Nephron progenitor cell (in vitro differentiated cells): ENCODE measurements at regions not wholly inside any gene's neighbourhood (a gene's known extent, or its start where the extent isn't known, plus 50 kb on each side); places are given as distances from the start of the nearest gene placed in this dataset.
"Not testable (repeated sequence)": the region's sequence is repeated elsewhere in the genome, so short reads cannot be mapped to it uniquely, and the experiment has no call there.

ENCODE experiments used
- DNase-seq: peaks from one replicate; pipeline ENCODE4 v3.0.0; 2021
- H3K27ac Mint-ChIP-seq: 2 replicates; pipeline ENCODE4 v1.8.0; 2021; ENCODE audit warnings: mild to moderate bottlenecking, moderate library complexity, mixed read lengths
- H3K27me3 Mint-ChIP-seq: 2 replicates; pipeline ENCODE4 v1.8.0; 2021; ENCODE audit warnings: mild to moderate bottlenecking, low read depth, mixed read lengths; ENCODE audit not compliant: poor library complexity
- H3K36me3 Mint-ChIP-seq: 2 replicates; pipeline ENCODE4 v1.8.0; 2021; ENCODE audit warnings: low read depth, mixed read lengths
- H3K4me1 Mint-ChIP-seq: 2 replicates; pipeline ENCODE4 v1.8.0; 2021; ENCODE audit warnings: mixed read lengths
- H3K4me3 Mint-ChIP-seq: 2 replicates; pipeline ENCODE4 v1.8.0; 2021; ENCODE audit warnings: mild to moderate bottlenecking, moderate library complexity, mixed read lengths
- H3K9me3 Mint-ChIP-seq: 2 replicates; pipeline ENCODE4 v1.8.0; 2021; ENCODE audit warnings: mild to moderate bottlenecking, moderate library complexity, mixed read lengths
- CTCF ChIP-seq: fragments of 200-600 bp; sonication (generic); IDR thresholded peaks from 2 replicates; pipeline ENCODE4 v1.5.0; 2021; ENCODE audit warnings: antibody characterized with exemption

GRCh38 chr7:150003304-150003810 lies 129.6 kb downstream of the ATP6V0E2 start:
- H3K4me1 Mint-ChIP-seq = no peaks in the 10 kb centered on the region
- no peak overlapping the region for H3K27ac Mint-ChIP-seq
- no peaks in the 10 kb centered on the region for H3K27me3 Mint-ChIP-seq
- no peaks in the 10 kb centered on the region for H3K36me3 Mint-ChIP-seq
- no peak for DNase-seq
- H3K4me3 Mint-ChIP-seq = no peak overlapping the region
- no peak for TF ChIP-seq CTCF
- H3K9me3 Mint-ChIP-seq = no peaks in the 10 kb centered on the region

GRCh38 chr7:150003973-150004372 lies 130.2 kb downstream of the ATP6V0E2 start:
- not testable (repeated sequence) for H3K4me3 Mint-ChIP-seq, DNase-seq, H3K27me3 Mint-ChIP-seq, H3K9me3 Mint-ChIP-seq, H3K36me3 Mint-ChIP-seq, H3K27ac Mint-ChIP-seq, H3K4me1 Mint-ChIP-seq

GRCh38 chr7:150004843-150005242 lies 131.1 kb downstream of the ATP6V0E2 start:
- not testable (repeated sequence) for DNase-seq, H3K27me3 Mint-ChIP-seq, H3K27ac Mint-ChIP-seq, H3K4me3 Mint-ChIP-seq, H3K36me3 Mint-ChIP-seq, H3K4me1 Mint-ChIP-seq, H3K9me3 Mint-ChIP-seq

GRCh38 chr7:150009620-150010303 lies 136.0 kb downstream of the ATP6V0E2 start:
- not testable (repeated sequence) for H3K36me3 Mint-ChIP-seq, H3K9me3 Mint-ChIP-seq, H3K27me3 Mint-ChIP-seq, DNase-seq, H3K4me3 Mint-ChIP-seq, H3K4me1 Mint-ChIP-seq, H3K27ac Mint-ChIP-seq

- not testable (repeated sequence) for H3K27ac Mint-ChIP-seq, H3K4me1 Mint-ChIP-seq, H3K9me3 Mint-ChIP-seq, DNase-seq, H3K27me3 Mint-ChIP-seq, H3K4me3 Mint-ChIP-seq, H3K36me3 Mint-ChIP-seq
These were observed 143.0 kb downstream of the ATP6V0E2 start for GRCh38 chr7:150016651-150017189.

GRCh38 chr7:150020210-150020609 lies 146.4 kb downstream of the ATP6V0E2 start:
- not testable (repeated sequence) for H3K4me1 Mint-ChIP-seq, H3K27me3 Mint-ChIP-seq, H3K4me3 Mint-ChIP-seq, H3K27ac Mint-ChIP-seq, DNase-seq, H3K9me3 Mint-ChIP-seq, H3K36me3 Mint-ChIP-seq

GRCh38 chr7:150024550-150025490 lies 151.1 kb downstream of the ATP6V0E2 start:
- DNase-seq, H3K4me3 Mint-ChIP-seq, H3K4me1 Mint-ChIP-seq, H3K27ac Mint-ChIP-seq, H3K36me3 Mint-ChIP-seq, H3K9me3 Mint-ChIP-seq, H3K27me3 Mint-ChIP-seq: not testable (repeated sequence)

GRCh38 chr7:150025802-150026201 lies 152.0 kb downstream of the ATP6V0E2 start:
- H3K4me1 Mint-ChIP-seq, H3K4me3 Mint-ChIP-seq, H3K27me3 Mint-ChIP-seq, DNase-seq, H3K36me3 Mint-ChIP-seq, H3K9me3 Mint-ChIP-seq, H3K27ac Mint-ChIP-seq: not testable (repeated sequence)

GRCh38 chr7:150028344-150029012 lies 154.7 kb downstream of the ATP6V0E2 start:
- not testable (repeated sequence) for H3K9me3 Mint-ChIP-seq, H3K27ac Mint-ChIP-seq, H3K27me3 Mint-ChIP-seq

GRCh38 chr7:150029013-150029389 lies 155.2 kb downstream of the ATP6V0E2 start:
- not testable (repeated sequence) for H3K4me1 Mint-ChIP-seq, H3K27ac Mint-ChIP-seq, H3K9me3 Mint-ChIP-seq, H3K4me3 Mint-ChIP-seq, H3K36me3 Mint-ChIP-seq, H3K27me3 Mint-ChIP-seq, DNase-seq

More at GRCh38 chr7:150028344-150029012, 154.7 kb downstream of the ATP6V0E2 start:
- not testable (repeated sequence) for H3K4me3 Mint-ChIP-seq, DNase-seq, H3K36me3 Mint-ChIP-seq, H3K4me1 Mint-ChIP-seq

- H3K4me1 Mint-ChIP-seq, H3K4me3 Mint-ChIP-seq, H3K9me3 Mint-ChIP-seq, DNase-seq, H3K27me3 Mint-ChIP-seq, H3K36me3 Mint-ChIP-seq, H3K27ac Mint-ChIP-seq: not testable (repeated sequence)
These were observed 158.0 kb downstream of the ATP6V0E2 start for GRCh38 chr7:150031733-150032132.

- not testable (repeated sequence) for H3K4me1 Mint-ChIP-seq, H3K27ac Mint-ChIP-seq, DNase-seq, H3K9me3 Mint-ChIP-seq, H3K4me3 Mint-ChIP-seq, H3K36me3 Mint-ChIP-seq, H3K27me3 Mint-ChIP-seq
These were observed 159.9 kb downstream of the ATP6V0E2 start for GRCh38 chr7:150033711-150034110.

GRCh38 chr7:150035769-150036168 lies 162.0 kb downstream of the ATP6V0E2 start:
- H3K9me3 Mint-ChIP-seq, H3K27me3 Mint-ChIP-seq, H3K36me3 Mint-ChIP-seq, H3K4me1 Mint-ChIP-seq, H3K4me3 Mint-ChIP-seq, DNase-seq, H3K27ac Mint-ChIP-seq: not testable (repeated sequence)
